ENCODE measurements at regions not wholly inside any gene's neighbourhood (a gene's known extent, or its start where the extent isn't known, plus 50 kb on each side); places are given as distances from the start of the nearest gene placed in this dataset.

DNA sequence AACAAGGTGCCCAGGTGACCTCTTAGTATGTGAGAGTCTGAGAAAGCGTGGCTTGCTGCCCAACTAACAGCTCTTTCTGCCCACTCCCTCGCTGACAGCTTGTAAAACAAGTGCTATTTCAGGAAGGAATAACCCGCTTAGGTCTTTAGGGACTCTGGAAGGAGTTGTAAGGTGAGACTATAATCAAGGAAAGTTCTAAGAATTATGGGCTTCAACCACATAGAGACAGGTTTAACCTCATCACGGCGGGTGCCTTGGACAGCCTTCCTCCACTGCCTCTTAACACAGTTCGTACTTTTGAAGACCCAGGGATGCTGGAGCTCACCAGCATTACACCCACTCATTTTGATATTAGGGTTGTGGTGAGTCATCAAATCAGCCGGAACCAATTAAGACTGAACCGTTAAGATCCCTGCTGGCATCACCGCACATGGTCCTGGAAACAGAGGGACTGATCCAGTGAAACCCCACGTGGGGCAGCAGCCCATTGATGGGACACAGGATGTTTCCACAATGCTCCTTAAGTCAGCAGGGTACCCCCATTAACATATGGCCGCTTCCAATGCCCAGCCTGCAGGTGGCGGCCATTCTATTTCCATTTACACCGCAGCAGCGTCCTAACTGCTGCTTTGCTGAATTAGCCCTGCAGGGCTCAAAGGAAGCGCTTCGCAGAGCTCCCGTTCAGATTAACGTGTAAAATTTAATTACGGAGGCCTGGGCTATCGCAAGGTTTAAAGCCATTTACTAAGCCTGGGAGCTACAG lies 176.6 kb upstream of the SDK2 start:
- DNase-seq = no peak

DNA sequence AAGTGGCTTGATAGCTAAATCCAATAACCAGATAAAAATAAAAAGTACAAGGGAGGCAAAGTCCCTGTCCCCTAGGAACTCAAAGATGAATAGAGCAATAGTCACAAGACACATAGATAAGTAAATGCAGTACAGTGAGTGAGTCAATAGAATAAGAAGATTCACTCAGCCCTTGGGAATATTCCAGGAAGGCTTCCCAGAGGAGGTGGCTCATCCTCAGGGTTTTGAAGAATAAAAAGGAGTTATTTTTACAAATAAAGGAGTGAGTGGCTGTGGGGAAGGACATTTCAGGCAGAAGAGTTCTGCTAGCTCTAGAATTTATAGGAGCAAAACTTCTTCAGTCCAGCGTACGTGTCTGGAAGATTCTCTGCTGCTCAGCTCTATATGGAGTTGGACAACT lies 177.4 kb upstream of the SDK2 start:
- DNase-seq = no peak

DNA sequence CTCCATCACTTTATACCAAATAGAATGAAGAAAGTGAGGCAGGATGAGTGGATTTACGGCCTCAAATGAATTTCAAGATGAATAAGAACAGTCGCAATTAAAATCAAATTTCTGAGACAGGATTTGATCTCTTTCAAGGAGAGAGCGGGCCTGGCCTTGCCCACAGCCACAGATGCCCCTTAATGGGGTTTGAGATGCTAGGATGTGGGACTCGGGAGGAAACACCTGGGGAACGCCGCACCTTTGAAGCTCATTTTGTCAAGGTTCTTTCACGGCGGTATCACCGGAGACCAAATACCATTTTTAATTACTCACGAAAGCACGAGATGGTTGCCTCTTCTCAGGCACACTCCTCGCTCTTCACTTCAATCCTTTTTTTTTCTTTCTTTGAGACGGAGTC lies 178.1 kb upstream of the SDK2 start:
- DNase-seq = no peak

DNA sequence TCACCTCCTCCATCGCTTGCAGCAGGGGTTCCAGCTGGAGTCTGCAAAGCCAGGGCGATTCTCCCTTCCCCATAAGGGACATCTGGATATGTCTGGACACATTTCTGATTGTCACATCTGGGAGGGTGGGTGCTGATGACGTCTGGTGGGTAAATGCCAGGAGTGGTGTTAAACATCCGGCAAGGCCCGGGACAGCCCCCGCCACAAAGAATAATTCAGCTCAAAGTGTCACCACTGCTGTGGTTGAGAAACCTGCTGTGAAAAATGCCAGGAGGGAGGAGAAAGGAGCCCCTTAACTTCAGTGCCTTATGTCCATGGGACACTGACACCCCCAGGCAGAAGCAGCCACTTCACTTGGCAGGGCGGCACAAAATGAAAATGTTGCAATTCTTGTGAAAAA lies 179.4 kb upstream of the SDK2 start:
- no peak for DNase-seq

DNA sequence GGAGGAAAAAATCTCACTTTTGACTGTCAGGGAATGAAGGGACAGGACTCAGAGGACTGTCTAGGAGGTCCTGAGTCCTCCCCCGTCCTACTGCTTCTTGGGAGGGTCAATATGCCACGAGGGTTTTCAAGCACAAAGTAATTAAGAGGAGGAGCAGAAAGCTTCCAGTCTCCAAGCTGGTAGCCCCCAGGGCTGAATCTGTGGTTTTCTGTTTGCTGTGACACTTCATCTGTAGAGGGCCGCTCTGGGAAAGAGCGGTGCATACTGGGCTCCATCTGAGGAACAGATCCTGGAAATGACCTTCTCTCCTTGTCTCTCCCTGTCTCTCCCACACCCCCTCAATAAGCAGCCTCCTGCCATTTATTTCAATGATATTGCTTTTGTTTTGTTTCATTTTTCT lies 180.1 kb upstream of the SDK2 start:
- no peak for DNase-seq

DNA sequence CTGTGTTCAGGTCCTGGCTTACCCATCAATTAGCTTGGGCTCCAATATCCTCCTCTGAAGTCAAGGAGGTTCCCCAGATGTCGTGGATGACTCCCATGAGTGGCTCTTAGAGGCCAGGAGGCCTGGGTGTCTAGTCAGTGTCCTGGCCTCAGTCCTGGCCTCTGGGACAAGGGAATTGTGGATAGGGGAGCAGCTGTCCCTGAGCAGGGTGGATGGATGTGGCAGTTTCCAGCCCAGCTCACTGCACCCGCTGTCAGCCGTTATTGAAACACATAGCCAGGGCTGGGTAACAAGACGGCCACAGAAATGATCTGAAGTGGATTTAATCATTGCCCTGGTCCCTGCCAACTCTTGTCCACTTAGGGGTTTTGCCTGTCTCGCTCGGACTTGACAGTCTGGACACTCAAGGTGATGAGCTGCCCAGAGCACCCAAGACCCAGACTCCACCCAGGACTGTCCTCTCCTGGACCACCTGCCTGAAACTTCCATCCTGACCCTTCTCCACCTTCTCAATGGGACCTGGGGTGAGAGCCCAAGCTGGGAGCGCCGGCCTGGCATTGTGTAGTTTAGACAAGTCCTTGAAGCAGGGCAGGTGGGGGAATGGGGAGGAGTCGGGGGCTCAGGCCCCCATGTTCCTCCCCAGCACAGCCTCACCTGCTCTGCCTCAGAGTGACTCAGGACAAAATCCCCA lies 182.1 kb upstream of the SDK2 start:
- no peak for DNase-seq

DNA sequence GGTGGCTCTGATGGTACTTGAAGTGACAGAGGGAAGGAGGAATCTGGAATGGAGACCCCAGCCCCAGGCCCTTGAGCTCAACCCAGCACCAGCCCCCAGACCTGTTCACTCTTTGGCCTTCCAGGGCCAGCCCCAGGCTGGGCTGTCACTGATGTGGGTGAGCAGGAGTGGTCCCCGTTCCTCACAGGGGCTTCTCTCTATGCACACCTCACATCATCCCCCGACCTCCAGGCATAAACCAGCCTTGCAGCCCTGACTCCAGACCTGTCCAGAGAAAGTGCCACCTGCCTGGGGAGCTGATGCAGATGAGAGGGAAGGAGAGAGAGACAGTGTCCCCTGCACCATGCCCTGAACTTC lies 182.6 kb upstream of the SDK2 start:
- no peak for DNase-seq

DNA sequence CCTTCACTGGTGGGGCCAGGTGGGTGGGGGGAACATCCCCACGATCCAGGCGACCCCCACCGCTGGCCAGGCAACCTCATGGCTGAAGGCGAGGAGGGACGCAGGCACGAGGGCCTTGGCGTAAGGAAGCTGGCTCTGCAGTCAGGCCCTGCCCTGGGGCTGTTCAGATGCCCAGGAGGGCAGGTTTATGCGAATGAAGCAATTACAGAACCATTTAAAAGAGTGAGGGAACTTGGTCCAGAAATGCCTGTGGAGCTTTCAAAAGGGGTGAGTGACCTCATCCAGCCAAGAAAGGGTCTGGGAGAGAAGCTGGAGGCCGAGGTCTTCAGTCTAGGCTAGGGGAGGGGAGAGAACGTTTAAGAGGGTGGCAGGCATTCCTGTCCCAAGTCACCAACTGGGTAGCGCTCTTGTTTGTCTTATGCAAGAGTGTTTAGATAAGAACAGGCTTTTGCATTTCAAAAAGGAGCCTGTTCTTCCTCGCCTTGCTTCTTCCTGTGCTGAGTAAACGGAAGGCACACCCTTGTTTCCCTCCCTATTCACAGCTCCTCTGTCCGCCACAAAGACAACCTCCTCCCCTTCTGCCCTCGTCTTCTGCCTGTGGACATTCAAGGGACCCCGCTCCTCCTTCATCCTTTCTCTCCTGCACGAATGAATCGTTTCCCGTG lies 183.5 kb upstream of the SDK2 start:
- DNase-seq = no peak

DNA sequence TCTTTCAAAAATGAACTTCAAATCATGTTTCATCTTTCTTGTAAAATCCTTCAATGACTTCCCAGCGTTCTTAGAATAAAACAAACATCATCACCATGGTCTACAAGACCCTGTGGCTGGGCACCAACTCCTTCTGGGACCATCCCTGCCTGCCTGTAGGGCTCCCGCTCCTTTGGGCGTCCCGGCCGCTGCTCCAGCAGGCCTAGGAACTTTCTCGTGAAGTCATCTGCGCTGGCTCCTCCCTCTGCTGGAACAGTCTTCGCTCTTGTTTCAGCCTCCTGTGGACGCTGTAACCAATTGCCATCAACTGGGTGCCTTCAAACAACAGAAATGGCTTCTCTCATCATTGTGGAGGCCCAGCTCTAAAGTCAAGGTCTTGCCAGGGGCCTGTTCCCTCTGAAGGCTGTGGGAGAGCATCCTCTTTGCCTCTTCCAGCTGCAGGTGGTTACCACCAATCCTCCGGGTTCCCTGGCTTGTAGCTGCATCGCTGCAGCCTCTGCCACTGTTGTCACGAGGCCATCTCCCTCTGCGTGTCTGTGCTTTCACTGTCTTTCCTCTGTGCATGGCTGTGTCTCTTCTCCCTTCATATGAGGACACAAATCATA lies 185.5 kb upstream of the SDK2 start:
- no peak for DNase-seq

DNA sequence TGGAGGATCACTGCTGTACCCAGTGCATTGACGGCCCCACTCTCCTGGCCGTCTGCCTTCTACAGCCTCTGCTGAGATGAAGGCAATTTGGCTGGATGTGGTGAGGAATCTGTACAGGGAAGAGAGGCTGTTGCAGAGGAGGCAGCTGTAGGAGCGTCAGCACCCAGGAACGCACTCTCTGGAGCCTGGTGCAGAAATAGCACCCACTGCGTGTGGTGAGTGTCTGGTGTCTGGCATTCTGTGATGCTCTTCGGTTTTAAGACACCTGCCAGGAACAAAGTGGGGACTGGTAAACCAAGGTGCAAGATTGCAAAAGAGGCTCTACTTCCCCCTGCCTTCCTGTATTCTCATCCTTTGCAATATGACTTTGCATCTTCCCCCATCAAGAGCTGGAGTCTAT lies 187.5 kb upstream of the SDK2 start:
- no peak for DNase-seq

DNA sequence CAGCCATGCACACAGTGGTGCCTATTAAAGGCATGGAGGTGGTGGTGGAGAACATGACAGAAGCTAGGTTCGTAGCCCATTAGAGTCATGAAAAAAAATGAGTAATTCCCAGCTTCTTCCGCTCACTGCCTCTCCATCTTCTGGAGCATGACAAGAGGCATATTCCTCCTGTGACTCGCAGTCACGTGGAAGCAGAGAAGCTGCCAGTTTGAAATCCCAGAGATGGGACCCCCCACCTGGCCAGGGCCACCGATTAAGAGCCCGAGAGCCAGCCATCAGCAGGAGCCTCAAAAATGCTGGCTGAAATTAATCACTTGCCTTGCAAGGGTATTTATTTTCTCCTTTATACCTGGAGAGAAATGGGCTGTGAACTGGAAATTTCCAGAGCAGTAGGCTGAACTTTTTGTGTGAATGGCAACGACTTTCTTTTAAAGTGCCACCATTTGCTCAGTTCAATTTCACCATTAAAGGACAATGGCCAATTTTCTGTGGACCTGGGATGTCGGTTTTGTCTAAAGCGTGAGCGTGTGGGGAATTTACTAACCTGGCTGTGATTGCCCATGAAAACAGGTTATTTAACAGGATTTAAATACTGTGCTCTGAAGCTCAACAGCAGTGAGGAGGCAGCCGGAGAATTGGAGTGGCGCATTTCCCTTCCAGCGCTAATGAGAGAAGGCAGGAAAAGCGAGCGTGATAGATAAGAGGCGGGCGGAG lies 189.7 kb upstream of the SDK2 start:
- no peak for DNase-seq

DNA sequence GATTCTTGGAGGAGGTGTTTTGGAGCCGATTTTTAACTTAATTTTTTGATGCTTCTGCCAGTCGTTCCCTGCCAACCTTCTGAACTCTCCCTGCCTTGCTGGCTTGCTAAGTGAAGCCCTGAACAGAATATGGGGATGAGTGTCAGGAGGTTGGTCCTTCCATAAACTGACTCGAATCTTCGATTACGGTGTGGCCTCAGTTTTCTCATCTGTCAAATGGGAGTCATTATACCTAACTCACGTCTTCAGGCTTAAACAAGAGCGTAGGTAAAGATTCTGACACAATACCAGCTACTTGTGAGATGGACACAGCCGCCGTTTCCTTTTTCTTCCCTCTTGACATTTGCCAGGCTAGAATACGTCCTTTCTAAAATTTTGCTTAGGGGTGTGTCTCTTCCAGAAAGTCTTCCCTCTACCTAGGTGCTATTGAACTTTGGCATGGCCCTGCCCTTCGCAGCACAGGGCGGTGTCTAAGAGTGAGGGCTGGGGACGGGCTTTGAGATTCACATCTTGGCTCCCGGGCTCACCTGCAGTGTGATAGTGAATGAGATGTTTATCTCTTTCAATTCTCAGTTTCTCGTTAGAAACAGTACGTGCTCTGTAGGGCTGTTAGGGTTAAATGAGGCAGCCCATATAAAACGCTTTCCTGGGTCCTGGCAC lies 190.6 kb upstream of the SDK2 start:
- DNase-seq = no peak

DNA sequence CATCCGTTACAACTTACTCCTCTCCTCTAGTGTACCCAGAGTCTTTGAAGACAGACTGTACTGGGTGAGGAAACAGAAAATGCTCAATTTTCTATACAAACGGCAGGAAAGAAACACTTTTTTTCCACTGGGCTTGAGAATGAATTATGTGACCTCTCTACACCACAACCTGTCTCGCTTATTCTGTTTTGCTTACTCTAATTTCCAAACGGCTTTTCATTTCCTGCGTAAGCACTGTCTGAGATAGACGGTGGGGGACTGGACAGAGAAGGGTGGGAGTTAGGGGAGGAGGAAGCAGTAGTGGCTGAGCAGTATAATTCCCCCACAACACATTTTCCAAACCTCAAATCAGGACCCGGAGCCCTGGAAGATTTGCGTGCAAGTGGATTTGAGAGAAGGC lies 191.4 kb upstream of the SDK2 start:
- no peak for DNase-seq

DNA sequence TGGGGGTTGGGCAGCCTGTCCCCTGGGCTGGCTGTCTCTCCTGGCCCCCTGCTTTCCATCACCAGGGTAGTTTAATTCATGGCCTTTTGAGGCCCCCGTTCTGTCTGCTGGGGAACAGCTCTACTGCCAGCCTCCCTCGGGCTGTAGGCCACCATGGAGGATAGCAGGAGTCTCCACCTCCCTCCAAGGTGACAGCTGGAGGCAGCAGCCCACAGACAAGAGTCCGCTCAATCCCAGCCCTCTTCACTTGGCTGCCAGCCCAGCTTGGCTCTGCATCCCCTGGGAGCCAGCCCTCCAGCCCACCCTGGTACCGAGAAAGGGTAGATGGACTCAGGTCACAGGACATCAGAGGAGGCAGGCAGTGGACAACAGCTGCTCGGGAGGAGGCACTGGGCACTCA lies 194.6 kb upstream of the SDK2 start:
- no peak for DNase-seq

DNA sequence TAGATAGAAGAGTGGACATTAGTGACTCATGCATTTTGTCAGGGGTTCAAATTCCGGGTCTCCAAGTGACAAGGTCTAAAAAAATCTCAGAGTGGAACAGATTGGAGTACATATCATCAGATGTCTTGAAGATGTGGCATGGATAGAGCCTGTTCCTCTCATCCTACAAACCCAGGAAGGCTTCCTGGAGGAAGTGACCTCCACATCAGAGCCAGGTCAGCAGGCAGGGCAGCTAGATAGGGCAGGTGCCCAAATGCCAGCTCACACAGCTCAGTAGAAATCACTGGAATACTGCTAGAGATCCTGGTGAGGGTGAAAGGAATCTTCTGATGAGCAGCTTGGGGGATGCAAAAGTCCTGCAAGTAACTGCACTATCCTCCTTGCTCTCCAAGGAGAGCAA lies 196.6 kb upstream of the SDK2 start:
- no peak for DNase-seq

DNA sequence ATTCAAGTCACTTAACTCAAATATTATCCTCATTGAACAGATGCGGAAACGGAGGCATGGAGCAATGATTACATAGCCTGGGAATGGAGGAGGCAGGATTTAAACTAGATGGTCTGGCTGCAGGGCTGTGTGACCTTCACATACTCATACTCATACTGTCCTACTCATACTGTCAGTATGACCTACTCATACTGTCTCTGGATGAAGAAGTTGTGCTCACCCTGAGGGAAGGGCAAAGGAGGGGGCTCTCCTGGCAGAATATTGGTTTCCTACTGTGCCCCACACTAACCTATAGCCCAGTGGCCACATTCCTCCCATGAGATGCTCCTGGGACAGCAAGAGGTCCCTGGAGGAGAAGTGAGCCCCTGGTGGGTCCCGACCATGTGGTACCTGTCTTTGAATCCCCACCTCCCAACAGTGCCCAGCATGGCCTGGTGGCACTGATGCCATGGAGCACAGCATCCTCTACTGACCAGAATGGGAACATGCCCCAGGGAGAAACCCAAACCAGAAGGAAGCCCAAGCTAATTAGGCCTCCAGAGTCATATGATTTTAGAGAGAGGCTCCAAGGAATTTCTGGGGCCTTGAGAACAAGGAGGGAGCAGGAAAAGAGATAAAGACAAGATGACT lies 197.3 kb upstream of the SDK2 start:
- DNase-seq = no peak

DNA sequence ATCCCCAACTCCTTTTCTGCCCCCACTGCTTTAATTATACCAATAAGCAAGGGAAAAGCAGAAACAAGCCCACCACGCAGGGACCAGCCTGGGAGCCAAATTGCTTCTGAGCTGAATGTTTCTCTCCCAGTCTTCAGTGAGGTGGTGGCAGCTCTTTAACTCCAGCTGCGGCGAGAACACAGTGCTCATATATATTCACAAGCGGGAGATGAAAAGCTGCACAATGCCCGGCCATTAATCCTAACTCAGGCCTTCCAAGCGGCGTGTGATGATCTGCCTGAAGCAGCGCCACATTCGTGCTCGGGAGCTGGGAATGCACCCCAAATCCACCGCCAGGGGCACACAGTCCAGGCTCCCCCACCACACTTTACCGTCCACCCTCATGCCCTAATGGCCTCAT lies 203.7 kb upstream of the SDK2 start:
- no peak for DNase-seq

DNA sequence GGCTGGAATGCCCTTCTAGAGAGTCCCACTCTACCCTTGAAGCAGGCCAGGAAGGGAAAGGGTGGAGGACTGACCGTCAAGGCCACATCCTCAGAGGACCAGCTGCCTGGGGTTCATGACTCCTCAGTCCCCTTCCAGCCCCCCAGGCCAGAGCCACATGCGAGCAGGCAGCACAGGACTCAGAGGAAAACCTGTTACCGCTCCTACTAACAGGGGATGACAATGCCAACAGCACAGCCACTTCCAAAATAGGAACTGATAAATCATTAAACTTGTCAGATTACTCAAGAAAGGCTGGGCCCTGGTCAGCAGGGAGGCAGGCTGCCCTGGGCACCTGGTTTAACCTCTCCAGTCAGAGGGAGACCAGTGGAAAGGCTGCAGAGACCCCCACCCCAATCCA lies 206.2 kb upstream of the SDK2 start:
- no peak for DNase-seq

DNA sequence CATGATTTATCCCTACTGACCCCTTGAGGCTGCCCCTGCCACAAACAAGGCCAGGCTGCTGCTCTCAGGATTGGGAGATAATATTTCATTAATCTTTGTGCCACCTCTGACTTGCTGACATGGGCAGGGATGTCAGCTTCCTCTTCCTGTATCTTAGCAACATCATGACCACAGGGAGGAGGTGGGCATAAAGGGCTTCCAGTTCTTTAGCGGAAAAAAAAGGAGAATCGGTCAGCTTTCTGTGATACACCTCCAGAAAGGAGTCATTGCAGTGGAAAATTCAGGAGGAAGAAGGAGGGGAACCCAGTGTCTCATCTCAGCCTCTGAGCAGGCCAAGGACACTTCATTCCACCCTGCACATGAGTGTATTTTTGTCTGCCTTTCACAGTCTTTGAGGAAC lies 206.8 kb upstream of the SDK2 start:
- no peak for DNase-seq

DNA sequence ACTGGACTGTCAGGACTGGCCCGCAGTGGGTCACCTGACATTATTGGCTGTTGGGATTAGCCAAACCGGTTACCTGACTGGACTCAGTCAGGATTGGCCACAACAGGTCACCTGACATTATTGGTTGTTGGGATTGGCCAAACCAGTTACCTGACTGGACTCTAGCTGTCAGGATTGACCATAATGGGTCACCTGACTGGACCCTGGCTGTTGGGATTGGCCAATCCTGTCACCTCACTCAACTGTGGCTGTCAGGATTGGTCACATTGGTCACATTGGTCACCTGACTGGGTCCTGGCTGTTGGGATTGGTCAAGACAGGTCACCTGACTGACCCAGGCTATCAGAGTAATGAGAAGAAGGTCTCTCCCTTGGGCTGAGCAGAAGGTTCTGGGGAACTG lies 207.7 kb upstream of the SDK2 start:
- DNase-seq = no peak

DNA sequence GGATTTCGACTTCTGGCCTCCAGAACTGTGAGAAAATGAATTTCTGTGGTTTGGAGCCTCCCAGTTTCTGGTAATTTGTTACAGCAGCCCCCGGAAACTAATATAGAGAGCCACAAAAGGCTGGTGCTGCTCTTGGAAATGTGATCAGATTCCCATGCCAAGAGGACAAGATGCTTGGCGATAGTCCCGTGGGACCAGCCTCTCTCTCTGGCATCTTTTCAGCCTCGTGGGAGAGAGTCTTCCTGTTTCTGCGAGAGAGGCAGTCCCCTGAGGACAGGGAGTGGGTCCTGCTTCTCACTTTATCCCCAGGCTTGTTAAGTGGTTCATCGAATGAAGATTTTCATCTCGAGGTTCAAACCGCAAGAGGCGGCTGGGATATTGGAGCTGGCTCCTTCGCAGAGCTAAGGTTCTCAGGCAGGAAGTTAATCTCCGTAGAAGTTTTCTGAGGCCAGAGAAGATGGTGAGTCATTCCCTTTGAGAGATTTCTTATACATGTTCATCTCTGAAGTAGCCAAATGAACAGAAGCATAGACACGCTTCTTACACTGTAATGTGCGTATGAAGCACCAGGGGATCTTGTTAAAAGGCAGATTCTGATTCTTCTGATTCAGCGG lies 211.6 kb upstream of the SDK2 start:
- DNase-seq = no peak

DNA sequence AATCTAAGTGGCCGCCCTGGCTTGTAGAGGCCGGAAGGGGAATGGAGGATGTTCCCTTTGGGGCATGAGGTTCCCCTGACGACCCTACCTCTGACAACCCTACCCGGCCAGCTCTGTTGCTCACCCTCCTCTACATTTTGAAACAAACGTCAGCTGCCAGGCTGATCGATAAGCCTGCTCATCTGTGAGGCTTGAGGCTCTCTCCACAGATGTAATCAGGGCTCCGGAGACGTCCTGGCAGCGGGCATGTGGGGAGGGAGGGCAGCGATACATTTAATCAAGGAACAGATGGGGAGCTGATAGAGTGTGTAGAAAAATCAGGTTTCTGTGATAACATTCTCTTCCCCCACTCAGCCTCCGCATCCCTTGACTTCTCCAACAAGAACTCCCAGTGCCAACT lies 212.3 kb upstream of the SDK2 start:
- no peak for DNase-seq
